Fibroblast of pulmonary artery (primary cell): ENCODE measurements at regions not wholly inside any gene's neighbourhood (a gene's known extent, or its start where the extent isn't known, plus 50 kb on each side); places are given as distances from the start of the nearest gene placed in this dataset.

Source experiments
- DNase-seq: peaks from one replicate; pipeline ENCODE4 v3.0.0-alpha.2; 2010; ENCODE audit warnings: low read depth
- H3K4me3 ChIP-seq: replicated peaks from 2 replicates; pipeline ENCODE4 v1.5.1; 2011; ENCODE audit warnings: low read depth, mild to moderate bottlenecking, control low read depth, low read length, moderate library complexity
- TF ChIP-seq, protein P1 (sequence below): IDR thresholded peaks from 2 replicates; pipeline ENCODE4 v1.5.1; 2011; ENCODE audit warnings: mild to moderate bottlenecking, control low read depth, low read length, inconsistent platforms; ENCODE audit errors: missing control alignments

DNA sequence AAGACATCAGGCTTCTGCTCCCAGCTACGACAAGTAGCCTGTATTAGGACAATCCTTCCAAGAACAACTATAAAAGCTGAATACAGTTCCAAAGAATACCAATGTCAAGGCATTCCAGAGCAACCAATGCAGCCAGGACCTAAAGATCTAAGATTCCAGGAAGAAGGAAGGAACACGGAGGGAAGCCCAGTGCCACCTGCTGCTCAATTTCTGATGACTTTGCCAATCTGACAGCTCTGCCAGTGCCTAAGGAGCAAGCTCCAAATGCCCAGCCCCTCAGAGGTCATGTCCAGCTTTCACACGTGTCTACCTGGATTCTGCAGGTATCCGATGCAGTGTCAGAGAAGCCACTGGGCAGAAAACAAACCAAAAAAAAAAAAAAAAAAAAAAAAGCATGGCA lies 164.4 kb downstream of the IRS2 start:
- no peak overlapping the region for H3K4me3 ChIP-seq
- DNase-seq, result no peak
- TF ChIP-seq, protein P1, sequence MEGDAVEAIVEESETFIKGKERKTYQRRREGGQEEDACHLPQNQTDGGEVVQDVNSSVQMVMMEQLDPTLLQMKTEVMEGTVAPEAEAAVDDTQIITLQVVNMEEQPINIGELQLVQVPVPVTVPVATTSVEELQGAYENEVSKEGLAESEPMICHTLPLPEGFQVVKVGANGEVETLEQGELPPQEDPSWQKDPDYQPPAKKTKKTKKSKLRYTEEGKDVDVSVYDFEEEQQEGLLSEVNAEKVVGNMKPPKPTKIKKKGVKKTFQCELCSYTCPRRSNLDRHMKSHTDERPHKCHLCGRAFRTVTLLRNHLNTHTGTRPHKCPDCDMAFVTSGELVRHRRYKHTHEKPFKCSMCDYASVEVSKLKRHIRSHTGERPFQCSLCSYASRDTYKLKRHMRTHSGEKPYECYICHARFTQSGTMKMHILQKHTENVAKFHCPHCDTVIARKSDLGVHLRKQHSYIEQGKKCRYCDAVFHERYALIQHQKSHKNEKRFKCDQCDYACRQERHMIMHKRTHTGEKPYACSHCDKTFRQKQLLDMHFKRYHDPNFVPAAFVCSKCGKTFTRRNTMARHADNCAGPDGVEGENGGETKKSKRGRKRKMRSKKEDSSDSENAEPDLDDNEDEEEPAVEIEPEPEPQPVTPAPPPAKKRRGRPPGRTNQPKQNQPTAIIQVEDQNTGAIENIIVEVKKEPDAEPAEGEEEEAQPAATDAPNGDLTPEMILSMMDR, result no peak

DNA sequence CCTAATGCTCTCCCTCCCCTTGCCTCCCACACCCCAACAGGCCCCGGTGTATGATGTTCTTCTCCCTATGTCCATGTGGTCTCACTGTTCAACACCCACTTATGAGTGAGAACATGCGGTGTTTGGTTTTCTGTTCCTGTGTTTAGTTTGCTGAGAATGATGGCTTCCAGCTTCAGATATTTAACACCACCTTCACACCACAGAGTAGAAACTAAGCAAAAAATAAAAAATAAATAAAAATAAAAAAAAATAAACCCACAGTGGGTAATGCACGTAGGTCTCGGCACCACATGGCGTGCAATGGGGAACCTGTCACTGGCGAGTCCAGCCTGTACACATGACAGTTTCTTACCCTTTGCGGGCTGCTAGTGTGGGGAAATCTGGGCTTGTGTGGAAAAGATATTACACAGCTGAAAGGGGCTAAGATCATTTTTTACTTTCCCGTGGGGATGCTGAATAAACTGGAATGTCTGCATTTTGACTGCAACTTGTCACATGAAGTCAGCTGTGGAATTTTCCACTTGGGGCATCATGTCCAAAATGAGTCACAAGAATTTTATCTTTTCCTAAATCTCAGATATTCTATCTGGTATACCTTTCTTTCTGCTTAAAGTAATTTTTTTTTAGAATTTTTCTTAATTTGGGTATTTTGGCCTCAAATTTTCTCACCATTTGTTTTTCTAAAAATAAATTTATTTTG lies 170.5 kb downstream of the IRS2 start:
- H3K4me3 ChIP-seq, result no peak overlapping the region
- DNase-seq, result no peak
- TF ChIP-seq, protein P1, result no peak

DNA sequence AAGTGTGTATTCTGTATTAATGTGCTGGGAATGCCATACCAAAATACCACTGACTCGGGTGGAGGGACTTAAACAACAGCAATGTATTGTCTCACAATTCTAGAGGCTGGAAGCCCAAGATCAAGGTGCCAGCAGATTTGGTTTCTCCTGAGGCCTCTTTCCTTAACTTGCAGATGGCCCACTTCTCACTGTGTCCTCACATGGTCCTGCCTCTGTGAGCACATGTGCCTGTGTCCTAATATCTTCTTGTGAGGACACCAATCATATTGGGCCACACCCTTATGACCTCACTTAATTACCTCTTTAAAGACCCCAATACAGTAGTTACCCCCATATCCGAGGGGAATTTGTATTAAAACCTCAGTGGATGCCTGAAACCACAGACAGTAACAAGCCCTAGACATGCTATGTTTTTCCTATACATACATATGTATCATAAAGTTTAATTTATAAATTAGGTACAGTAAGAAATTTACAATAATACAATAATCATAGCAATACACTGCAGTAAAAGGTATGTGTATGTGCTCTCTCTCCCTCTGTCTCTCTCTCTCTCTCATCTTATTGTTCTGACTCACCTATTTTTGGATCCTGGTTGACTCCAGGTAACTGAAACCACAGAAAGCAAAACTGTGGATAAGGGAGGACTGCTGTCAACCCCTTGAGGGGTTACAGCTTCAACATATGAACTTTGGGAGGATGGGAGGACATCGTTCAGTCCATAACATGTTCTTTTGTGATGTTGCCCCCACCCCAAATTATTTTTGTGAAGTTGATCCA lies 174.3 kb downstream of the IRS2 start:
- H3K4me3 ChIP-seq, result no peak overlapping the region
- no peak for DNase-seq
- TF ChIP-seq, protein P1, result no peak

DNA sequence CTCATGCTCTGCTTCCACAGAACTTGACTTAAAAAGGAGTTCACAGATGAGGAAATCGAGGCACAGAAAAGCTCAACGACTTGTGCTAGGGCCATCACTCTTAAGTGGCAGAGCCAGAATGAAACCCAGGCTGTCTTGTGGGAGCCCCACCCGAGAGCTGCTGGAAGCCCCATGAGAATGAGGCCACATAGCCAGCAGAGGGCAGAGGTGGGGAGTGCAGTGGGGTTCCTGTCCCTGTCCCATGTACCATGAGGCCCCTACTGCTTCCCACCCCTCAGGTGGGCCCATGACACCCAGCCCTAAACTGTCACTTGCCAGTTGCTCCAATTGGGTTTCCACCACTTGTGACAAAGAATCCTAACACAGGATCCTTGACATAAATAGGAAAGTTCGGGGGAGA lies 175.9 kb downstream of the IRS2 start:
- DNase-seq, result peak; percentile 23
- TF ChIP-seq, protein P1, result peak; percentile 48
- no peak overlapping the region for H3K4me3 ChIP-seq

DNA sequence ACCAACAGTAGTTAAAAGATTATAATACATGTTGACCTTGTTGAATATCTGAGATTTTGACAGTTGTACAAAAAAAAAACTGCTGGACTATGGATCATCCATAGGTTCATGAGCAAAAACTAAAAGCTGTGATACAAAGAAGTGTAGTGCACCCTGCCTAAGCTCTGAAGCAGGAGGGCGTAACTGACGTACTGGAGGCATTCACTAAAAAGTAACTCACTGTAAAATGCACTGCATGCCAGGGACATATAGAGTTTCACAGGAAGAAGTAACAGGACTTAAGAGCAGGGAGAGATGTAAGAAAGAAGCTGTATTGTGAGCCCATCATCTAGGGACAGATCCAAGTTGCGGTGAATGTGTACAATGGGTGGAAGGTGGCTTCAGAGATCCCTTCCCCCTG lies 177.9 kb downstream of the IRS2 start:
- H3K4me3 ChIP-seq, result no peak overlapping the region
- DNase-seq, result no peak
- TF ChIP-seq, protein P1, result no peak

DNA sequence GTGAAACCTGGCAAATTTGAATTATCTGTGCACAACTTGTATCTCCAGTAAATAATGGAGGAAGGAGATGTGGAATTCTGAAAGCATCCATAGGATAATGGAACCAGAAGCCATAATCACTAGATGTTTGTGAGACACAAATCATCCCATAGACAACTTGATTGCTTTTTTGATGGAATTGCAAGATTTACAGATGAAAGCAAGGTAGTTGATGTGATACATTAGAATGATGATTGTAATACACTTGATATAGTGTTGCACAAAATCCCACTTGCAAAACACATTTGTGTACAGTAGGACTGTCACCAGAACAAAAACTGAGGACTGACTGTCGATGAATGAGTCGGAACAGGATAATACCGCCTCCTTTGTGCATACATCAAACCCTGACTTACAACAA lies 178.3 kb downstream of the IRS2 start:
- TF ChIP-seq, protein P1, result no peak
- no peak overlapping the region for H3K4me3 ChIP-seq
- DNase-seq, result no peak
